ENCODE measurements at regions not wholly inside any gene's neighbourhood (a gene's known extent, or its start where the extent isn't known, plus 50 kb on each side); places are given as distances from the start of the nearest gene placed in this dataset.
"Not testable (repeated sequence)": the region's sequence is repeated elsewhere in the genome, so short reads cannot be mapped to it uniquely, and the experiment has no call there.

GRCh38 chr3:153927107-153927506, 194.1 kb upstream of the ARHGEF26 start:
- Histone ChIP-seq H3K36me3 (no peaks in the 10 kb centered on the region), H3K27ac (no peak overlapping the region), H3K27me3 (no peaks in the 10 kb centered on the region), H3K9me3 (no peaks in the 10 kb centered on the region), H3K4me1 (no peaks in the 10 kb centered on the region), H3K4me3 (no peak overlapping the region)
- intact Hi-C loops (cut with DNase I) = loop anchor here (2.0 kb wide), 1 partner anchor 884 kb away; no protein-coding TSS in a partner anchor
- DNase-seq (ENCODE audit: low spot score in 2 of 2) = no peak
- TF ChIP-seq CTCF (IDR thresholded peaks at IDR 0.05) = no peak

- Histone ChIP-seq H3K4me1 (no peaks in the 10 kb centered on the region), H3K36me3 (no peaks in the 10 kb centered on the region), H3K27me3 (no peaks in the 10 kb centered on the region), H3K9me3 (no peaks in the 10 kb centered on the region), H3K4me3 (no peak overlapping the region), H3K27ac (no peak overlapping the region)
- no peak for DNase-seq (ENCODE audit: low spot score in 2 of 2)
- TF ChIP-seq CTCF (IDR thresholded peaks at IDR 0.05) = no peak
- intact Hi-C loops (cut with DNase I) = no loop called here
Observed at GRCh38 chr3:153928851-153929250, 192.3 kb upstream of the ARHGEF26 start.

- H3K27ac ChIP-seq; DNase-seq (ENCODE audit: low spot score in 2 of 2); H3K4me1 ChIP-seq; H3K27me3 ChIP-seq; intact Hi-C loops (cut with DNase I); H3K9me3 ChIP-seq; H3K36me3 ChIP-seq; H3K4me3 ChIP-seq: not testable (repeated sequence)
Observed at GRCh38 chr3:153933481-153933880, 187.7 kb upstream of the ARHGEF26 start.

- Histone ChIP-seq H3K27me3 (no peaks in the 10 kb centered on the region), H3K9me3 (no peaks in the 10 kb centered on the region), H3K27ac (no peak overlapping the region), H3K4me3 (no peak overlapping the region), H3K36me3 (no peaks in the 10 kb centered on the region), H3K4me1 (no peaks in the 10 kb centered on the region)
- no peak for DNase-seq (ENCODE audit: low spot score in 2 of 2)
- intact Hi-C loops (cut with DNase I) = no loop called here
- no peak for TF ChIP-seq CTCF (IDR thresholded peaks at IDR 0.05)
Observed at GRCh38 chr3:153944084-153944483, 177.1 kb upstream of the ARHGEF26 start.

- DNase-seq (ENCODE audit: low spot score in 2 of 2) = no peak
- H3K9me3 ChIP-seq = no peaks in the 10 kb centered on the region
- TF ChIP-seq CTCF (IDR thresholded peaks at IDR 0.05) = no peak
- H3K27me3 ChIP-seq = no peaks in the 10 kb centered on the region
- intact Hi-C loops (cut with DNase I) = no loop called here
- H3K36me3 ChIP-seq = no peaks in the 10 kb centered on the region
- H3K4me1 ChIP-seq = no peaks in the 10 kb centered on the region
- H3K27ac ChIP-seq = no peak overlapping the region
- H3K4me3 ChIP-seq = no peak overlapping the region
Observed at GRCh38 chr3:153951276-153951675, 169.9 kb upstream of the ARHGEF26 start.

- H3K27me3 ChIP-seq = no peaks in the 10 kb centered on the region
- H3K27ac ChIP-seq = no peak overlapping the region
- H3K4me3 ChIP-seq = no peak overlapping the region
- no peak for TF ChIP-seq CTCF (IDR thresholded peaks at IDR 0.05)
- H3K36me3 ChIP-seq = no peaks in the 10 kb centered on the region
- H3K9me3 ChIP-seq = no peaks in the 10 kb centered on the region
- DNase-seq (ENCODE audit: low spot score in 2 of 2) = no peak
- intact Hi-C loops (cut with DNase I) = no loop called here
- H3K4me1 ChIP-seq = no peaks in the 10 kb centered on the region
Observed at GRCh38 chr3:153952091-153952490, 169.1 kb upstream of the ARHGEF26 start.
